ENCODE measurements at regions not wholly inside any gene's neighbourhood (a gene's known extent, or its start where the extent isn't known, plus 50 kb on each side); places are given as distances from the start of the nearest gene placed in this dataset.

- TF ChIP-seq CTCF (IDR thresholded peaks at IDR 0.05; ENCODE audit: low read depth, low read length, missing control alignments) = no peak
- no peak overlapping the region for H3K4me3 ChIP-seq (replicated peaks; ENCODE audit: low read depth, low read length)
- DNase-seq (ENCODE audit: extremely low read depth, low read depth) = no peak
Measured at GRCh38 chr7:42448901-42449300, 211.9 kb upstream of the GLI3 start.

GRCh38 chr7:42445691-42446090 lies 208.7 kb upstream of the GLI3 start:
- H3K4me3 ChIP-seq (replicated peaks; ENCODE audit: low read depth, low read length) = no peak overlapping the region
- no peak for TF ChIP-seq CTCF (IDR thresholded peaks at IDR 0.05; ENCODE audit: low read depth, low read length, missing control alignments)

GRCh38 chr7:42440951-42441350 lies 203.9 kb upstream of the GLI3 start:
- DNase-seq (ENCODE audit: extremely low read depth, low read depth) = no peak
- TF ChIP-seq CTCF (IDR thresholded peaks at IDR 0.05; ENCODE audit: low read depth, low read length, missing control alignments) = no peak
- H3K4me3 ChIP-seq (replicated peaks; ENCODE audit: low read depth, low read length) = no peak overlapping the region

More at GRCh38 chr7:42445691-42446090, 208.7 kb upstream of the GLI3 start:
- no peak for DNase-seq (ENCODE audit: extremely low read depth, low read depth)

- no peak for TF ChIP-seq CTCF (IDR thresholded peaks at IDR 0.05; ENCODE audit: low read depth, low read length, missing control alignments)
- DNase-seq (ENCODE audit: extremely low read depth, low read depth) = no peak
- no peak overlapping the region for H3K4me3 ChIP-seq (replicated peaks; ENCODE audit: low read depth, low read length)
Measured at GRCh38 chr7:42432644-42433043, 195.6 kb upstream of the GLI3 start.

GRCh38 chr7:42431873-42432272 lies 194.9 kb upstream of the GLI3 start:
- DNase-seq (ENCODE audit: extremely low read depth, low read depth) = no peak
- TF ChIP-seq CTCF (IDR thresholded peaks at IDR 0.05; ENCODE audit: low read depth, low read length, missing control alignments) = no peak
- no peak overlapping the region for H3K4me3 ChIP-seq (replicated peaks; ENCODE audit: low read depth, low read length)

GRCh38 chr7:42429339-42429738 lies 192.3 kb upstream of the GLI3 start:
- H3K4me3 ChIP-seq (replicated peaks; ENCODE audit: low read depth, low read length) = no peak overlapping the region
- DNase-seq (ENCODE audit: extremely low read depth, low read depth) = no peak
- TF ChIP-seq CTCF (IDR thresholded peaks at IDR 0.05; ENCODE audit: low read depth, low read length, missing control alignments) = no peak

- H3K4me3 ChIP-seq (replicated peaks; ENCODE audit: low read depth, low read length) = no peak overlapping the region
- no peak for DNase-seq (ENCODE audit: extremely low read depth, low read depth)
- TF ChIP-seq CTCF (IDR thresholded peaks at IDR 0.05; ENCODE audit: low read depth, low read length, missing control alignments) = no peak
Measured at GRCh38 chr7:42426163-42426562, 189.2 kb upstream of the GLI3 start.
